ENCODE measurements at regions not wholly inside any gene's neighbourhood (a gene's known extent, or its start where the extent isn't known, plus 50 kb on each side); places are given as distances from the start of the nearest gene placed in this dataset.

GRCh38 chr16:9404811-9405210 lies 313.4 kb downstream of the HAPSTR1 start:
- TF ChIP-seq CTCF (IDR thresholded peaks at IDR 0.05) (no peak), POLR2A (IDR thresholded peaks at IDR 0.05) (no peak)
